ENCODE measurements at regions not wholly inside any gene's neighbourhood (a gene's known extent, or its start where the extent isn't known, plus 50 kb on each side); places are given as distances from the start of the nearest gene placed in this dataset.

- no peak overlapping the region for H3K9ac ChIP-seq (ENCODE audit: low read length)
Measured at GRCh38 chr2:215886022-215886421, 127.3 kb downstream of the MREG start.

DNA sequence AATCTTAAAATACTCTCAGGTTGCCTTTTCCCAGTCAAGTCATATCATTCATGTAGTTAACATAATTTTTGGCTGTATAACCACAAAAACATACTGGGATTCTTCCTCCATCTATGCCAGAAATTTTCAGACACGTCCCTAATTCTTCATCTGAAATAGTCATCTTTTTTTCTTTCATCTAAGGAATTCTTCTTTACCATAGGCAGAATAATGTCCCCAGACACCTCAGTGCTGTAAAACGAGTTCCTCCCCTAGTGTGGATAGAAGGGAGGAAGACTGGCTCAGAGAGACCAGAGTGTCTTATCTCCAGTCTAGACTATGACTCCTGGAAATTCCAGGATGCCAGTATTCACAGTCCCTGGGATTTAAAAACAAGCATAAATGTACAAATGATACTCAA is 127.8 kb downstream of the MREG start:
- no peaks in the 10 kb centered on the region for H3K36me3 ChIP-seq (ENCODE audit: insufficient read depth, low read length)
- H2AFZ ChIP-seq (ENCODE audit: low read depth, low read length) = no peak overlapping the region
- H4K20me1 ChIP-seq (ENCODE audit: insufficient read depth) = no peaks in the 10 kb centered on the region
- no peaks in the 10 kb centered on the region for H3K27me3 ChIP-seq (ENCODE audit: insufficient read depth, low read depth, low read length)
- H3F3A ChIP-seq (ENCODE audit: insufficient read depth, low read length, poor library complexity, severe bottlenecking) = no peaks in the 10 kb centered on the region
- no peak overlapping the region for H3K9ac ChIP-seq (ENCODE audit: low read length)
- no peak overlapping the region for H3K27ac ChIP-seq (ENCODE audit: low read length)
- TF ChIP-seq, protein P1, sequence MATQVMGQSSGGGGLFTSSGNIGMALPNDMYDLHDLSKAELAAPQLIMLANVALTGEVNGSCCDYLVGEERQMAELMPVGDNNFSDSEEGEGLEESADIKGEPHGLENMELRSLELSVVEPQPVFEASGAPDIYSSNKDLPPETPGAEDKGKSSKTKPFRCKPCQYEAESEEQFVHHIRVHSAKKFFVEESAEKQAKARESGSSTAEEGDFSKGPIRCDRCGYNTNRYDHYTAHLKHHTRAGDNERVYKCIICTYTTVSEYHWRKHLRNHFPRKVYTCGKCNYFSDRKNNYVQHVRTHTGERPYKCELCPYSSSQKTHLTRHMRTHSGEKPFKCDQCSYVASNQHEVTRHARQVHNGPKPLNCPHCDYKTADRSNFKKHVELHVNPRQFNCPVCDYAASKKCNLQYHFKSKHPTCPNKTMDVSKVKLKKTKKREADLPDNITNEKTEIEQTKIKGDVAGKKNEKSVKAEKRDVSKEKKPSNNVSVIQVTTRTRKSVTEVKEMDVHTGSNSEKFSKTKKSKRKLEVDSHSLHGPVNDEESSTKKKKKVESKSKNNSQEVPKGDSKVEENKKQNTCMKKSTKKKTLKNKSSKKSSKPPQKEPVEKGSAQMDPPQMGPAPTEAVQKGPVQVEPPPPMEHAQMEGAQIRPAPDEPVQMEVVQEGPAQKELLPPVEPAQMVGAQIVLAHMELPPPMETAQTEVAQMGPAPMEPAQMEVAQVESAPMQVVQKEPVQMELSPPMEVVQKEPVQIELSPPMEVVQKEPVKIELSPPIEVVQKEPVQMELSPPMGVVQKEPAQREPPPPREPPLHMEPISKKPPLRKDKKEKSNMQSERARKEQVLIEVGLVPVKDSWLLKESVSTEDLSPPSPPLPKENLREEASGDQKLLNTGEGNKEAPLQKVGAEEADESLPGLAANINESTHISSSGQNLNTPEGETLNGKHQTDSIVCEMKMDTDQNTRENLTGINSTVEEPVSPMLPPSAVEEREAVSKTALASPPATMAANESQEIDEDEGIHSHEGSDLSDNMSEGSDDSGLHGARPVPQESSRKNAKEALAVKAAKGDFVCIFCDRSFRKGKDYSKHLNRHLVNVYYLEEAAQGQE (IDR thresholded peaks at IDR 0.05; ENCODE audit: borderline replicate concordance) = no peak
- TF ChIP-seq EZH2 (IDR thresholded peaks at IDR 0.05; ENCODE audit: borderline replicate concordance, insufficient read depth, low read length, poor library complexity, severe bottlenecking) = no peak
- TF ChIP-seq EP300 (conservative IDR thresholded peaks at IDR 0.05; ENCODE audit: poor library complexity, severe bottlenecking) = no peak
- no peak for TF ChIP-seq SMC3 (conservative IDR thresholded peaks at IDR 0.05; ENCODE audit: poor library complexity)
- TF ChIP-seq CTCF (IDR thresholded peaks at IDR 0.05; ENCODE audit: poor library complexity, severe bottlenecking) = no peak
- TF ChIP-seq TAF1 (IDR thresholded peaks at IDR 0.05; ENCODE audit: low read depth) = no peak
- TF ChIP-seq MXI1 (conservative IDR thresholded peaks at IDR 0.05; ENCODE audit: poor library complexity, severe bottlenecking) = no peak
- no peak for TF ChIP-seq RAD21 (conservative IDR thresholded peaks at IDR 0.05)
- no peak for TF ChIP-seq POLR2AphosphoS5 (IDR thresholded peaks at IDR 0.05)
- H3K9me2 ChIP-seq (ENCODE audit: insufficient read depth, low read length) = no peaks in the 10 kb centered on the region
- no peaks in the 10 kb centered on the region for H3K79me2 ChIP-seq (replicated peaks; ENCODE audit: insufficient read depth, low read length)
- no peaks in the 10 kb centered on the region for H3K9me3 ChIP-seq (ENCODE audit: low read length)
- H3K4me3 ChIP-seq (ENCODE audit: low read length) = no peak overlapping the region
- H3K4me2 ChIP-seq (ENCODE audit: low read length) = no peak overlapping the region

More at GRCh38 chr2:215886022-215886421, 127.3 kb downstream of the MREG start:
- H3K4me2 ChIP-seq (ENCODE audit: low read length) = no peak overlapping the region
- H3K27ac ChIP-seq (ENCODE audit: low read length) = no peak overlapping the region
- no peaks in the 10 kb centered on the region for H3K27me3 ChIP-seq (ENCODE audit: insufficient read depth, low read depth, low read length)
- no peak for TF ChIP-seq TAF1 (IDR thresholded peaks at IDR 0.05; ENCODE audit: low read depth)
- TF ChIP-seq POLR2AphosphoS5 (IDR thresholded peaks at IDR 0.05) = no peak
- no peak for TF ChIP-seq CTCF (IDR thresholded peaks at IDR 0.05; ENCODE audit: poor library complexity, severe bottlenecking)
- TF ChIP-seq EZH2 (IDR thresholded peaks at IDR 0.05; ENCODE audit: borderline replicate concordance, insufficient read depth, low read length, poor library complexity, severe bottlenecking) = no peak
- TF ChIP-seq, protein P1 (IDR thresholded peaks at IDR 0.05; ENCODE audit: borderline replicate concordance) = no peak
- TF ChIP-seq RAD21 (conservative IDR thresholded peaks at IDR 0.05) = no peak
- no peak for TF ChIP-seq SMC3 (conservative IDR thresholded peaks at IDR 0.05; ENCODE audit: poor library complexity)
- no peak for TF ChIP-seq EP300 (conservative IDR thresholded peaks at IDR 0.05; ENCODE audit: poor library complexity, severe bottlenecking)
- TF ChIP-seq MXI1 (conservative IDR thresholded peaks at IDR 0.05; ENCODE audit: poor library complexity, severe bottlenecking) = no peak
- H3K36me3 ChIP-seq (ENCODE audit: insufficient read depth, low read length) = no peaks in the 10 kb centered on the region
- no peaks in the 10 kb centered on the region for H4K20me1 ChIP-seq (ENCODE audit: insufficient read depth)
- H3K9me2 ChIP-seq (ENCODE audit: insufficient read depth, low read length) = no peaks in the 10 kb centered on the region
- H3K9me3 ChIP-seq (ENCODE audit: low read length) = no peaks in the 10 kb centered on the region
- no peak overlapping the region for H2AFZ ChIP-seq (ENCODE audit: low read depth, low read length)
- H3K79me2 ChIP-seq (replicated peaks; ENCODE audit: insufficient read depth, low read length) = no peaks in the 10 kb centered on the region
- H3F3A ChIP-seq (ENCODE audit: insufficient read depth, low read length, poor library complexity, severe bottlenecking) = no peaks in the 10 kb centered on the region
- no peak overlapping the region for H3K4me3 ChIP-seq (ENCODE audit: low read length)

All from neural cell (in vitro differentiated cells).